IgD-negative memory B cell (primary cell): ENCODE measurements at regions not wholly inside any gene's neighbourhood (a gene's known extent, or its start where the extent isn't known, plus 50 kb on each side); places are given as distances from the start of the nearest gene placed in this dataset.

Source experiments
- H3K27ac Mint-ChIP-seq, 3 donors: one replicate each; pipeline ENCODE4 v1.8.0; 2020 to 2022; ENCODE audit warnings: mild to moderate bottlenecking in 3 of 3, mixed read lengths in 3 of 3, moderate library complexity in 1 of 3
- H3K27me3 Mint-ChIP-seq: one replicate; pipeline ENCODE4 v1.8.0; 2021; ENCODE audit warnings: mixed read lengths
- H3K36me3 Mint-ChIP-seq: one replicate; pipeline ENCODE4 v1.8.0; 2020; ENCODE audit warnings: mild to moderate bottlenecking, mixed read lengths
- H3K4me1 Mint-ChIP-seq, 3 donors: one replicate each; pipeline ENCODE4 v1.8.0; 2020 to 2022; ENCODE audit warnings: mixed read lengths in 3 of 3, mild to moderate bottlenecking in 1 of 3
- H3K4me3 Mint-ChIP-seq, 4 donors: one replicate each; pipeline ENCODE4 v1.8.0; 2020 to 2022; ENCODE audit warnings: mild to moderate bottlenecking in 4 of 4, mixed read lengths in 4 of 4, moderate library complexity in 3 of 4
- H3K9me3 Mint-ChIP-seq, 3 donors: one replicate each; pipeline ENCODE4 v1.8.0; 2020 to 2021; ENCODE audit warnings: mixed read lengths in 3 of 3, mild to moderate bottlenecking in 1 of 3

DNA sequence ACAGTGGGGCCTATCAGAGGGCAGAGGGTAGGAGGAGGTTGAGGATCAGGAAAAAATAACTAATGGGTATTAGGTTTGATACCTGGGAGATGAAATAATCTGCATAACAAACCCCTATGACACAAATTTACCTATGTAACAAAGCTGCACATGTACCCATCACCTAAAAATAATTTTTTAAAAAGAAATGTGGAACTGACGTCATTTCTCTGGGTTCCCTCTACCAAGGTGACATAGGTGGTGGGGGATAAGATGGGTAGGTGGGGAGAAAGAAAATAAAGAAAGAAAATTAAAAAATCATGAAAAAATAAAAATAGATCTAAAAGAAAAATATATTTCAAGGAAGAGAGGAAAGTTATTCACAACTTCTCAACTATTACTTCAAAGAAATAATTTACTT is 153.1 kb upstream of the SORCS1 start:
- Mint-ChIP-seq H3K4me3 (no peak overlapping the region), H3K27ac (no peak overlapping the region), H3K4me1 (no peaks in the 10 kb centered on the region), H3K9me3 (peaks cover 0 to 2% (median 0%) of the 10 kb centered on the region in 3 donors), H3K36me3 (no peaks in the 10 kb centered on the region), H3K27me3 (no peaks in the 10 kb centered on the region)

DNA sequence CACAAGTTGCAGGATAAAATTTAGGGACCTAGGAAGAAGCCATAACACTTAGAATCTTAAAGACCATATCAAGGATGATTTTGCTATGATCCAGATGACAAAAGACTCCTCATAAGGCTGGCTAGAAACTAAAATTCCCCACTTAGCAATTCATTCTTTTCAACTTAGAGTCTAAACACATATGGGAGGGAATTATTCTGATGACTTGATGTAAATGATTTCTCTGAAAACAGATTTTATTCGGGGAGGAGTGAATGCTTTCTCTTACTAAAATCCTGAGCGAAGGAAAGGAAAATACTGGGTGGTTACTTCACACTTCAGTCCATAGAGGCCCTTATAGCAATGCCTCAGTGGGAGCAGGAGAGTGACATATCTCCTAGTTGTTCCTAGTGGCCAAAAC is 138.7 kb upstream of the SORCS1 start:
- Mint-ChIP-seq H3K27me3 (no peaks in the 10 kb centered on the region), H3K9me3 (peaks cover 6 to 18% (median 8%) of the 10 kb centered on the region in 3 donors), H3K27ac (no peak overlapping the region), H3K36me3 (no peaks in the 10 kb centered on the region), H3K4me1 (no peaks in the 10 kb centered on the region), H3K4me3 (no peak overlapping the region)

- H3K4me1 Mint-ChIP-seq, result no peaks in the 10 kb centered on the region
- no peak overlapping the region for H3K27ac Mint-ChIP-seq
- H3K4me3 Mint-ChIP-seq, result no peak overlapping the region
- no peaks in the 10 kb centered on the region for H3K27me3 Mint-ChIP-seq
- H3K36me3 Mint-ChIP-seq, result no peaks in the 10 kb centered on the region
- H3K9me3 Mint-ChIP-seq, result peaks cover 6 to 17% (median 8%) of the 10 kb centered on the region in 3 donors
Observed at GRCh38 chr10:107299606-107300005, 135.1 kb upstream of the SORCS1 start.

DNA sequence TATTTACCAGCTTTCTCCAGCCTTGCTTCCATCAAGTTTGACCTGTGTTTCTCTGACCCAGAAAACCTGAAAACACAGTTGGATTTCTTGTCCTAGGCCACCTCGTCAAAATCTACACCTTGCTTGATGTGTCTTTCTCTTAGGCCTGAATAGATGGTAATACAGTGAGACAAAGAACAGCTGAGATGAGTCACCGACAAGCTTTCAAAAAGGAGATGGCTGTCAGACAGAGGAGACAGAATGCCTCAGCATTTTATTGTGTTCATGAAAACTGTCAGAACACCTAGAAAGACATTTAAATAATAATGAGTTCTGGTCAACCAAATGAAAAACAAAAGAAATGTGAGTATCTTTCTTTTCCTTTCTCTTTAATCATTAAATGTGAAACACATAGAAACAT is 119.7 kb upstream of the SORCS1 start:
- H3K36me3 Mint-ChIP-seq, result no peaks in the 10 kb centered on the region
- no peaks in the 10 kb centered on the region for H3K4me1 Mint-ChIP-seq
- peaks cover 0 to 4% (median 0%) of the 10 kb centered on the region in 3 donors for H3K9me3 Mint-ChIP-seq
- H3K27ac Mint-ChIP-seq, result no peak overlapping the region
- H3K27me3 Mint-ChIP-seq, result no peaks in the 10 kb centered on the region
- H3K4me3 Mint-ChIP-seq, result no peak overlapping the region

DNA sequence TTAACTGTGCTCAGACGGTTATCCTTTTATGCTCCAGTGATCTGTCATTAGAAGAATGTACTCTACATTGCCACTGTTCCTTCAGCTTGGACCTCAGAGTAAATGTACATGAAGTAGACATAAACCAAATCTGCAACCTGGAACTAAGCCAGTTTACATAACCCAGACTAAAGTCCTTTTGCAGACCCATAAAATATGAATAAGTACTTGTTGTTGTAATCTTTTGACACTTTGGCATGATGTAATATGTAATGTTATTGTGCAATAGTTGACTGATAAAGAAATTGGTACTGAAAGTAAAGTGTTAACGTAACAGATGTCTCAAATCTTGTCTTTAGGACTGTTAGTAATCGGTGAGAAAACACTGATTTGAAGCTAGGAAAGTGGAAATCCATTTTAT is 115.8 kb upstream of the SORCS1 start:
- H3K27ac Mint-ChIP-seq, result no peak overlapping the region
- no peaks in the 10 kb centered on the region for H3K9me3 Mint-ChIP-seq
- H3K36me3 Mint-ChIP-seq, result no peaks in the 10 kb centered on the region
- no peak overlapping the region for H3K4me3 Mint-ChIP-seq
- no peaks in the 10 kb centered on the region for H3K4me1 Mint-ChIP-seq
- no peaks in the 10 kb centered on the region for H3K27me3 Mint-ChIP-seq

- no peaks in the 10 kb centered on the region for H3K27me3 Mint-ChIP-seq
- no peaks in the 10 kb centered on the region for H3K36me3 Mint-ChIP-seq
- H3K27ac Mint-ChIP-seq, result no peak overlapping the region
- peaks cover 0 to 3% (median 0%) of the 10 kb centered on the region in 3 donors for H3K9me3 Mint-ChIP-seq
- no peaks in the 10 kb centered on the region for H3K4me1 Mint-ChIP-seq
- no peak overlapping the region for H3K4me3 Mint-ChIP-seq
Observed at GRCh38 chr10:107277591-107277990, 113.1 kb upstream of the SORCS1 start.

- Mint-ChIP-seq H3K9me3 (peaks cover 0 to 5% (median 3%) of the 10 kb centered on the region in 3 donors), H3K4me3 (no peak overlapping the region), H3K27me3 (no peaks in the 10 kb centered on the region), H3K27ac (no peak overlapping the region), H3K36me3 (no peaks in the 10 kb centered on the region), H3K4me1 (no peaks in the 10 kb centered on the region)
Observed at GRCh38 chr10:107275806-107276205, 111.3 kb upstream of the SORCS1 start.

DNA sequence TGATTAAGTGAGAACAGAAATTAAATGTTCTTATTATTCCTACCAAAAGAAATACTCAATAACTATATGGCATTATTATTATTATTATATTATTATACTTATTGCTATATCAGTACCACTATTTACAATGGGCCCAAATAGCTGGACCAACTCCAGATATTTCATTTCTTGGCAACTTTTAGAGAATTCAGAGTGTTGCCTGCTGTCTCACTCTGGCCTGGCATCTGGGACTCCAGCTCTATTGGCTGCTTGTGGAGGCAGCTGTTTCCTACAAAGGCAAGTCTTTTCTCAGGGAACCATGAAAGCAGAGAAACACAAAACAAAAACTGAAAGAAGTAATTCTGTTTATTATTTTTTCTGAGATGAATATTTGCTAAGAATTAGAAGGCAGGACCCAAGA is 105.1 kb upstream of the SORCS1 start:
- Mint-ChIP-seq H3K27me3 (no peaks in the 10 kb centered on the region), H3K36me3 (no peaks in the 10 kb centered on the region), H3K4me1 (no peaks in the 10 kb centered on the region), H3K27ac (no peak overlapping the region), H3K4me3 (no peak overlapping the region), H3K9me3 (peaks cover 3 to 8% (median 7%) of the 10 kb centered on the region in 3 donors)

DNA sequence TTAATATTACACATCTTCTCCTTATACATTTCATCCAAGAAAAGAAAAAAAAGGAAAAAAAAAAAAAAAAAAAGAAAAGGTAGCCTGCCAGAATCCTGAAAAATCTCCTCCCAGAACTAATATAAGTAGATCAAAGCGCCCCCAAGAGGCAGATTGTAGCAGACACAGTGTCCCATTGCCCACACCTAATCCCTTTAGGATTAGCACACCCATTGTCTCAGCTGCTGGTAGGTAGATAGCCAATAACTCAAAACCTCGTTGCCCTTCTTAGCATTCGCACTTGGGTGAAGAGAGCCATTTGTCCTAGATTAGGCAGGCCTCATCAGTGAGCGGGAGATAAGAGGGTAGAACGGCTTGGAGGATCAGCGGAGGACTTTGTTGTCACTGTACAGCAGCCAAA is 100.2 kb upstream of the SORCS1 start:
- no peaks in the 10 kb centered on the region for H3K4me1 Mint-ChIP-seq

GRCh38 chr10:107244122-107244521 is 79.6 kb upstream of the SORCS1 start:
- H3K27me3 Mint-ChIP-seq, result no peaks in the 10 kb centered on the region
- H3K36me3 Mint-ChIP-seq, result no peaks in the 10 kb centered on the region
- no peaks in the 10 kb centered on the region for H3K4me1 Mint-ChIP-seq
- no peak overlapping the region for H3K27ac Mint-ChIP-seq
- no peak overlapping the region for H3K4me3 Mint-ChIP-seq
- peaks cover 0 to 2% (median 0%) of the 10 kb centered on the region in 3 donors for H3K9me3 Mint-ChIP-seq

More for the DNA sequence above, 100.2 kb upstream of the SORCS1 start:
- no peaks in the 10 kb centered on the region for H3K36me3 Mint-ChIP-seq
- peaks cover 3 to 12% (median 8%) of the 10 kb centered on the region in 3 donors for H3K9me3 Mint-ChIP-seq
- no peak overlapping the region for H3K27ac Mint-ChIP-seq
- H3K27me3 Mint-ChIP-seq, result no peaks in the 10 kb centered on the region
- no peak overlapping the region for H3K4me3 Mint-ChIP-seq

- no peaks in the 10 kb centered on the region for H3K36me3 Mint-ChIP-seq
- H3K4me1 Mint-ChIP-seq, result no peaks in the 10 kb centered on the region
Observed at GRCh38 chr10:107238275-107238674, 73.8 kb upstream of the SORCS1 start.

DNA sequence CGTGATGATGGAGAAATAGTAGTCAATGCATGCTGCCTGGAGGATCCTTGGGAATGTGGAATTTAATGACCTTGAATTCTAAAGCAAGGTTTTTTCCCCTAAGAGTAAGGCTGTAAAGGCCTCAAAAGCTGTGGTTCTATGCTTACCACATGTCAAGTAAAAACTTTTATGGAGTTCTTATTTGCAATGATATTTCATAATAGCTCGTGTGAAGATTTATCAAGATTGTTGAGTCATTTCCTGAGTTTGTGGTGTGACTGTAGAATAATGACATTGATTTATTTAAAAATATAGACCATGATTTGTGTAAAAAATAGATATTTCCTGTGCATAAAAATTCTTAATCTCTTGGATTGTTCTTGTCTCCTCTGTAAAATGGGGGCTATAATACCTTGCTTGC is 67.5 kb upstream of the SORCS1 start:
- no peaks in the 10 kb centered on the region for H3K27me3 Mint-ChIP-seq
- H3K27ac Mint-ChIP-seq, result no peak overlapping the region
- peaks cover 0 to 1% (median 0%) of the 10 kb centered on the region in 3 donors for H3K4me1 Mint-ChIP-seq
- peaks cover 4 to 16% (median 9%) of the 10 kb centered on the region in 3 donors for H3K9me3 Mint-ChIP-seq
- H3K4me3 Mint-ChIP-seq, result no peak overlapping the region
- H3K36me3 Mint-ChIP-seq, result no peaks in the 10 kb centered on the region

More at GRCh38 chr10:107238275-107238674, 73.8 kb upstream of the SORCS1 start:
- peaks cover 0 to 11% (median 2%) of the 10 kb centered on the region in 3 donors for H3K9me3 Mint-ChIP-seq
- no peaks in the 10 kb centered on the region for H3K27me3 Mint-ChIP-seq
- no peak overlapping the region for H3K27ac Mint-ChIP-seq
- H3K4me3 Mint-ChIP-seq, result no peak overlapping the region

GRCh38 chr10:107230887-107231286 is 66.4 kb upstream of the SORCS1 start:
- H3K27ac Mint-ChIP-seq, result no peak overlapping the region
- H3K27me3 Mint-ChIP-seq, result no peaks in the 10 kb centered on the region
- H3K9me3 Mint-ChIP-seq, result peaks cover 4 to 11% (median 9%) of the 10 kb centered on the region in 3 donors
- H3K36me3 Mint-ChIP-seq, result no peaks in the 10 kb centered on the region
- no peak overlapping the region for H3K4me3 Mint-ChIP-seq
- H3K4me1 Mint-ChIP-seq, result peaks cover 0 to 1% (median 0%) of the 10 kb centered on the region in 3 donors

- no peaks in the 10 kb centered on the region for H3K4me1 Mint-ChIP-seq
- H3K4me3 Mint-ChIP-seq, result no peak overlapping the region
- H3K9me3 Mint-ChIP-seq, result peaks cover 2 to 7% (median 7%) of the 10 kb centered on the region in 3 donors
- no peaks in the 10 kb centered on the region for H3K27me3 Mint-ChIP-seq
- H3K27ac Mint-ChIP-seq, result no peak overlapping the region
- no peaks in the 10 kb centered on the region for H3K36me3 Mint-ChIP-seq
Observed at GRCh38 chr10:107215681-107216080, 51.2 kb upstream of the SORCS1 start.
